ENCODE measurements at regions not wholly inside any gene's neighbourhood (a gene's known extent, or its start where the extent isn't known, plus 50 kb on each side); places are given as distances from the start of the nearest gene placed in this dataset.

- DNase-seq (ENCODE audit: low read depth): no peak
- no peak overlapping the region for H3K4me3 ChIP-seq (ENCODE audit: low read length)
- TF ChIP-seq CTCF (conservative IDR thresholded peaks at IDR 0.05; ENCODE audit: low read depth, low read length): no peak
Measured at GRCh38 chr13:59414006-59414405, 749.7 kb downstream of the DIAPH3 start.

- DNase-seq (ENCODE audit: low read depth): no peak
- TF ChIP-seq CTCF (conservative IDR thresholded peaks at IDR 0.05; ENCODE audit: low read depth, low read length): no peak
- H3K4me3 ChIP-seq (ENCODE audit: low read length): no peak overlapping the region
Measured at GRCh38 chr13:59415498-59415897, 748.2 kb downstream of the DIAPH3 start.

GRCh38 chr13:59416561-59416960, 747.2 kb downstream of the DIAPH3 start:
- TF ChIP-seq CTCF (conservative IDR thresholded peaks at IDR 0.05; ENCODE audit: low read depth, low read length): no peak
- no peak overlapping the region for H3K4me3 ChIP-seq (ENCODE audit: low read length)
- DNase-seq (ENCODE audit: low read depth): no peak

- DNase-seq (ENCODE audit: low read depth): no peak
- no peak overlapping the region for H3K4me3 ChIP-seq (ENCODE audit: low read length)
- no peak for TF ChIP-seq CTCF (conservative IDR thresholded peaks at IDR 0.05; ENCODE audit: low read depth, low read length)
Measured at GRCh38 chr13:59422646-59423045, 741.1 kb downstream of the DIAPH3 start.

GRCh38 chr13:59423708-59424340, 739.9 kb downstream of the DIAPH3 start:
- DNase-seq (ENCODE audit: low read depth): no peak
- no peak for TF ChIP-seq CTCF (conservative IDR thresholded peaks at IDR 0.05; ENCODE audit: low read depth, low read length)
- no peak overlapping the region for H3K4me3 ChIP-seq (ENCODE audit: low read length)

GRCh38 chr13:59424661-59425060, 739.1 kb downstream of the DIAPH3 start:
- no peak for TF ChIP-seq CTCF (conservative IDR thresholded peaks at IDR 0.05; ENCODE audit: low read depth, low read length)
- no peak for DNase-seq (ENCODE audit: low read depth)
- H3K4me3 ChIP-seq (ENCODE audit: low read length): no peak overlapping the region

- no peak for DNase-seq (ENCODE audit: low read depth)
- no peak overlapping the region for H3K4me3 ChIP-seq (ENCODE audit: low read length)
- no peak for TF ChIP-seq CTCF (conservative IDR thresholded peaks at IDR 0.05; ENCODE audit: low read depth, low read length)
Measured at GRCh38 chr13:59425211-59425741, 738.5 kb downstream of the DIAPH3 start.
